Mammary epithelial cell (primary cell): ENCODE measurements at regions not wholly inside any gene's neighbourhood (a gene's known extent, or its start where the extent isn't known, plus 50 kb on each side); places are given as distances from the start of the nearest gene placed in this dataset.

ENCODE experiments used
- CTCF ChIP-seq, 2 donors: IDR thresholded peaks in 1 of 2; conservative IDR thresholded peaks in 1 of 2; 2 replicates each; pipeline ENCODE4 v1.5.1; 2011 to 2012; ENCODE audit warnings: inconsistent platforms in 2 of 2, low read length in 2 of 2, mild to moderate bottlenecking in 2 of 2, control low read depth in 1 of 2, low read depth in 1 of 2; ENCODE audit not compliant: insufficient read depth in 1 of 2; ENCODE audit errors: extremely low read depth in 1 of 2
- EZH2 ChIP-seq: IDR thresholded peaks from 2 replicates; pipeline ENCODE4 v1.6.1; 2012; ENCODE audit warnings: low read length, inconsistent platforms, borderline replicate concordance

DNA sequence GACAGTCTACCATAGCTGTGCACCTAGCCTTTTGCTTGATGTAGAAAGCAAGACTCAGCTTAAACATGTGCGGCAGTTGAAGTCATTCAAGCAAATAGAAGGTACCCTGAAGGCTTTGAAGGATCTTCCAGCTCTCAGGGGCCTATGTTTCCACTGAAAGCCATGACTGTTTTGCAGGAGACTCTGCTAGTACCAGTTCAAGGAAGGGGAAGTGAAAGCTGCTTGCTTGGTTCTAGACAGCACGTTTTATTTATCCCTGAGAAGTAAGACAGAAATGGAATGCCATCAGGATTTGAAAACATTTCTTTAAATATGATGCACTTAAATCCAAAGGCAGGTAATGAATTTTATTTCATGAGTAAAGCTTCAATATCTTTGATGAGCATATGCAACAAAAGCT lies 311.4 kb downstream of the PDCD6IP start:
- TF ChIP-seq CTCF (conservative IDR thresholded peaks at IDR 0.05 in 1 of 2, IDR thresholded peaks at IDR 0.05 in 1 of 2; ENCODE audit: extremely low read depth in 1 of 2, insufficient read depth in 1 of 2, low read depth in 1 of 2, low read length in 2 of 2) = no peak
- no peak for TF ChIP-seq EZH2
